H1 (cell line): ENCODE measurements at regions not wholly inside any gene's neighbourhood (a gene's known extent, or its start where the extent isn't known, plus 50 kb on each side); places are given as distances from the start of the nearest gene placed in this dataset.

Source experiments
- CTCF ChIA-PET: fragments of 300-600 bp; sonication (Branson Sonifier 250); formaldehyde crosslinking; loops from one replicate; lab custom pipeline; 2021; ENCODE audit not compliant: partially characterized antibody; lab: Charles Lee
- POLR2A ChIA-PET: fragments of 300-600 bp; sonication (Branson Sonifier 250); formaldehyde crosslinking; loops from one replicate; lab custom pipeline; 2021; ENCODE audit warnings: inconsistent platforms; ENCODE audit not compliant: partially characterized antibody; lab: Charles Lee
- DNase-seq, 2 experiments: peaks; one replicate each; pipeline versions ENCODE4 v3.0.0 to v3.0.0-alpha.2; 2010 to 2022; ENCODE audit warnings: low spot score in 2 of 2, low read depth in 1 of 2, mixed read lengths in 1 of 2
- FAIRE-seq: peaks from 2 replicates; lab custom pipeline; 2011; peaks lifted over from hg19 to GRCh38; lab: Jason Lieb, UNC
- H2AFZ ChIP-seq: 2 replicates; pipeline ENCODE4 v1.8.1; 2012; ENCODE audit warnings: low read length, inconsistent platforms
- H2AK5ac ChIP-seq: 2 replicates; pipeline ENCODE4 v1.6.1; 2013; ENCODE audit warnings: low read depth, low read length
- H2BK120ac ChIP-seq: replicated peaks from 2 replicates; pipeline ENCODE3; 2013; ENCODE audit warnings: low read depth, low read length, inconsistent platforms
- H2BK12ac ChIP-seq: 2 replicates; pipeline ENCODE4 v1.6.1; 2013; ENCODE audit warnings: low read depth, low read length
- H2BK15ac ChIP-seq: 2 replicates; pipeline ENCODE4 v1.6.1; 2013; ENCODE audit warnings: low read length
- H2BK20ac ChIP-seq: 2 replicates; pipeline ENCODE4 v1.6.1; 2013; ENCODE audit warnings: low read length
- H2BK5ac ChIP-seq: 2 replicates; pipeline ENCODE4 v1.6.1; 2013; ENCODE audit warnings: low read depth, low read length
- H3K14ac ChIP-seq: 2 replicates; pipeline ENCODE4 v1.6.1; 2013; ENCODE audit warnings: inconsistent platforms; ENCODE audit not compliant: insufficient read length
- H3K18ac ChIP-seq: 2 replicates; pipeline ENCODE4 v1.6.1; 2013; ENCODE audit warnings: low read length; ENCODE audit errors: extremely low read depth
- H3K23ac ChIP-seq: 2 replicates; pipeline ENCODE4 v1.6.1; 2013; ENCODE audit warnings: inconsistent platforms; ENCODE audit not compliant: insufficient read length
- H3K23me2 ChIP-seq: 2 replicates; pipeline ENCODE4 v1.6.1; 2013; ENCODE audit warnings: low read depth, low read length
- H3K27ac ChIP-seq: 2 replicates; pipeline ENCODE4 v1.6.1; 2011; ENCODE audit warnings: low read depth, low read length, inconsistent platforms
- H3K27me3 ChIP-seq, 4 experiments: replicated peaks in 1 of 4; 1 replicate in 1 of 4; 2 replicates in 3 of 4; pipeline versions ENCODE4 v1.6.1 to v1.8.1; 2011 to 2013; ENCODE audit warnings: low read length in 3 of 4, mild to moderate bottlenecking in 3 of 4, inconsistent platforms in 2 of 4, mixed read lengths in 2 of 4, moderate library complexity in 1 of 4; ENCODE audit not compliant: control insufficient read depth in 3 of 4, insufficient read depth in 3 of 4; ENCODE audit errors: extremely low read depth in 1 of 4
- H3K36me3 ChIP-seq, 4 experiments: 2 replicates each; pipeline versions ENCODE4 v1.6.1 to v1.8.1; 2011 to 2013; ENCODE audit warnings: mild to moderate bottlenecking in 4 of 4, low read length in 3 of 4, moderate library complexity in 2 of 4, control low read depth in 1 of 4, inconsistent platforms in 1 of 4; ENCODE audit not compliant: insufficient read depth in 4 of 4, control insufficient read depth in 2 of 4
- H3K4ac ChIP-seq: replicated peaks from 2 replicates; pipeline ENCODE3; 2013; ENCODE audit warnings: low read length, low read depth, mixed read lengths, inconsistent platforms; ENCODE audit not compliant: insufficient read length
- H3K4me1 ChIP-seq, 4 experiments: replicated peaks in 1 of 4; 1 replicate in 1 of 4; 2 replicates in 3 of 4; pipeline versions ENCODE4 v1.6.1 to v1.8.1; 2011 to 2013; ENCODE audit warnings: low read length in 3 of 4, inconsistent platforms in 2 of 4, mixed read lengths in 1 of 4; ENCODE audit not compliant: insufficient read depth in 4 of 4, control insufficient read depth in 3 of 4
- H3K4me2 ChIP-seq, 2 experiments: 2 replicates each; pipeline versions ENCODE4 v1.6.1 to v1.8.1; 2011 to 2013; ENCODE audit warnings: low read depth in 2 of 2, low read length in 2 of 2, control low read depth in 1 of 2, inconsistent platforms in 1 of 2, mild to moderate bottlenecking in 1 of 2; ENCODE audit not compliant: insufficient read depth in 1 of 2
- H3K4me3 ChIP-seq, 4 experiments: fragments of 200-600, 300-600 bp in 1 of 4; sonication (generic), shearing (Covaris generic), sonication (Bioruptor Twin) in 1 of 4; 2 replicates each; pipeline versions ENCODE4 v1.5.1 to v1.8.1; 2011 to 2016; ENCODE audit warnings: low read length in 4 of 4, low read depth in 3 of 4, control low read depth in 2 of 4, inconsistent platforms in 2 of 4, mild to moderate bottlenecking in 2 of 4, mixed read lengths in 1 of 4, moderate library complexity in 1 of 4; ENCODE audit not compliant: insufficient read depth in 2 of 4; ENCODE audit errors: extremely low read depth in 1 of 4
- H3K56ac ChIP-seq: replicated peaks from 2 replicates; pipeline ENCODE3; 2013; ENCODE audit warnings: low read depth, mild to moderate bottlenecking, mixed read lengths, low read length, inconsistent platforms; ENCODE audit not compliant: insufficient read length
- H3K79me1 ChIP-seq: 2 replicates; pipeline ENCODE4 v1.6.1; 2013; ENCODE audit warnings: low read depth, low read length, control low read depth
- H3K79me2 ChIP-seq, 2 experiments: 2 replicates each; pipeline versions ENCODE4 v1.6.1 to v1.8.1; 2012 to 2013; ENCODE audit warnings: low read length in 2 of 2, mild to moderate bottlenecking in 2 of 2, inconsistent platforms in 1 of 2; ENCODE audit not compliant: insufficient read depth in 2 of 2, control insufficient read depth in 1 of 2
- H3K9ac ChIP-seq, 4 experiments: replicated peaks in 1 of 4; 1 replicate in 1 of 4; 2 replicates in 3 of 4; pipeline versions ENCODE4 v1.6.1 to v1.8.1; 2011 to 2013; ENCODE audit warnings: low read depth in 3 of 4, low read length in 3 of 4, control low read depth in 2 of 4, mild to moderate bottlenecking in 2 of 4, moderate library complexity in 2 of 4, inconsistent platforms in 1 of 4; ENCODE audit errors: extremely low read depth in 1 of 4
- H3K9me3 ChIP-seq, 2 experiments: 2 replicates each; pipeline versions ENCODE4 v1.6.1 to v1.8.1; 2012 to 2013; ENCODE audit warnings: mild to moderate bottlenecking in 2 of 2, moderate library complexity in 2 of 2, control low read depth in 1 of 2, inconsistent platforms in 1 of 2, low read depth in 1 of 2, low read length in 1 of 2, mixed read lengths in 1 of 2; ENCODE audit not compliant: insufficient read depth in 2 of 2
- H4K20me1 ChIP-seq, 2 experiments: replicated peaks in 1 of 2; 2 replicates each; pipeline versions ENCODE3 to v1.8.1; 2011 to 2013; ENCODE audit warnings: inconsistent platforms in 2 of 2, low read length in 2 of 2, mild to moderate bottlenecking in 1 of 2; ENCODE audit not compliant: insufficient read depth in 2 of 2, control insufficient read depth in 1 of 2
- H4K5ac ChIP-seq: 2 replicates; pipeline ENCODE4 v1.6.1; 2013; ENCODE audit warnings: low read length, low read depth, mixed read lengths, inconsistent platforms; ENCODE audit not compliant: insufficient read length
- H4K8ac ChIP-seq: 2 replicates; pipeline ENCODE4 v1.8.0; 2013; ENCODE audit warnings: mild to moderate bottlenecking, moderate library complexity, low read length, inconsistent platforms; ENCODE audit not compliant: insufficient read depth; ENCODE audit errors: extremely low read depth
- H4K91ac ChIP-seq: replicated peaks from 2 replicates; pipeline ENCODE3; 2013; ENCODE audit warnings: low read length, mixed read lengths, inconsistent platforms; ENCODE audit not compliant: insufficient read length
- CBX8 ChIP-seq: fragments of 300-800, 300-1000 bp; sonication (generic); IDR thresholded peaks from 2 replicates; pipeline ENCODE4 v1.7.1; 2016; ENCODE audit warnings: low read depth, low read length, borderline replicate concordance
- CEBPB ChIP-seq: IDR thresholded peaks from 2 replicates; pipeline ENCODE4 v1.6.1; 2012; ENCODE audit warnings: low read depth, low read length
- EGR1 ChIP-seq: IDR thresholded peaks from 2 replicates; pipeline ENCODE4 v1.6.1; 2011; ENCODE audit warnings: low read depth, low read length, borderline replicate concordance
- NRF1 ChIP-seq: IDR thresholded peaks from 2 replicates; pipeline ENCODE4 v1.6.1; 2011; ENCODE audit warnings: mild to moderate bottlenecking, low read depth, low read length, improper control_type of control experiment
- RNF2 ChIP-seq: fragments of 200-900, 300-1000 bp; sonication (generic); IDR thresholded peaks from 2 replicates; pipeline ENCODE4 v1.7.1; 2016; ENCODE audit warnings: borderline replicate concordance, low read depth, mild to moderate bottlenecking, antibody characterized with exemption, low read length; ENCODE audit not compliant: poor library complexity, severe bottlenecking; ENCODE audit errors: missing control alignments
- SP1 ChIP-seq: IDR thresholded peaks from 2 replicates; pipeline ENCODE4 v1.6.1; 2011; ENCODE audit warnings: low read depth, low read length
- SUZ12 ChIP-seq: fragments of 200-600 bp; sonication (generic); IDR thresholded peaks from 2 replicates; pipeline ENCODE4 v1.6.1; 2012; ENCODE audit warnings: mild to moderate bottlenecking, inconsistent platforms, low read length, moderate library complexity, mixed read lengths
- TBP ChIP-seq: IDR thresholded peaks from 2 replicates; pipeline ENCODE4 v1.6.1; 2011; ENCODE audit warnings: low read depth, low read length, improper control_type of control experiment
- ZNF274 ChIP-seq: IDR thresholded peaks from 2 replicates; pipeline ENCODE4 v1.7.0; 2012; ENCODE audit warnings: low read length, borderline replicate concordance; ENCODE audit errors: extremely low read depth
- WGBS, 2 experiments: shearing (Covaris generic) in 1 of 2; methylation state at CpG; one replicate each; pipeline versions ENCODE4 v1.1.6 to v1.1.7; 2013 to 2015; ENCODE audit warnings: low lambda C conversion rate in 2 of 2, mixed read lengths in 2 of 2, inconsistent platforms in 1 of 2, low coverage in 1 of 2, missing lambda C conversion rate in 1 of 2; ENCODE audit not compliant: insufficient replicate concordance in 2 of 2, insufficient coverage in 1 of 2, insufficient read length in 1 of 2; ENCODE audit errors: extremely low coverage in 1 of 2, missing lambda C conversion rate in 1 of 2; 5-methylcytosine and 5-hydroxymethylcytosine counted together

GRCh38 chr20:24304291-24304690, 165.1 kb upstream of the SYNDIG1 start:
- 92% methylated on average over 2 of the region's 2 CpGs; no CpG with 5 or more reads in 1 of the 2 experiments for WGBS, 2 experiments
- Histone ChIP-seq H3K4me3 (no peak overlapping the region), H3K14ac (no peak overlapping the region), H3K18ac (no peak overlapping the region), H3K79me2 (no peaks in the 10 kb centered on the region), H3K4me1 (no peaks in the 10 kb centered on the region), H2BK5ac (no peak overlapping the region), H2BK15ac (no peak overlapping the region), H3K36me3 (no peaks in the 10 kb centered on the region), H3K23ac (no peak overlapping the region), H2BK20ac (no peak overlapping the region), H4K91ac (no peak overlapping the region), H3K9ac (no peak overlapping the region), H3K79me1 (no peaks in the 10 kb centered on the region), H4K8ac (no peak overlapping the region), H2AFZ (no peak overlapping the region), H4K5ac (no peak overlapping the region), H3K56ac (no peak overlapping the region), H3K4ac (no peak overlapping the region), H3K27ac (no peak overlapping the region), H3K23me2 (no peaks in the 10 kb centered on the region; the same call in none of the 2 replicates), H2AK5ac (no peak overlapping the region), H4K20me1 (no peaks in the 10 kb centered on the region), H3K4me2 (no peak overlapping the region), H2BK120ac (no peak overlapping the region), H3K9me3 (no peaks in the 10 kb centered on the region), H3K27me3 (no peaks in the 10 kb centered on the region), H2BK12ac (no peak overlapping the region)
- DNase-seq (no peak), FAIRE-seq (no peak)
- ChIA-PET CTCF (interaction anchor here (1.0 to 2.3 kb wide), 6 partner anchors 9 to 163 kb away, joined by 4 to 10 read pairs (median 5); no protein-coding TSS in a partner anchor), POLR2A (no interaction called here)
- no peak for TF ChIP-seq CBX8
- TF ChIP-seq ZNF274, result no peak
- no peak for TF ChIP-seq SP1
- no peak for TF ChIP-seq EGR1
- no peak for TF ChIP-seq CEBPB
- no peak for TF ChIP-seq RNF2
- TF ChIP-seq NRF1, result no peak
- TF ChIP-seq TBP, result no peak
- no peak for TF ChIP-seq SUZ12
